ENCODE measurements at regions not wholly inside any gene's neighbourhood (a gene's known extent, or its start where the extent isn't known, plus 50 kb on each side); places are given as distances from the start of the nearest gene placed in this dataset.
A peak's percentile ranks its signal among the peaks of the same experiment; 100 is the strongest.

DNA sequence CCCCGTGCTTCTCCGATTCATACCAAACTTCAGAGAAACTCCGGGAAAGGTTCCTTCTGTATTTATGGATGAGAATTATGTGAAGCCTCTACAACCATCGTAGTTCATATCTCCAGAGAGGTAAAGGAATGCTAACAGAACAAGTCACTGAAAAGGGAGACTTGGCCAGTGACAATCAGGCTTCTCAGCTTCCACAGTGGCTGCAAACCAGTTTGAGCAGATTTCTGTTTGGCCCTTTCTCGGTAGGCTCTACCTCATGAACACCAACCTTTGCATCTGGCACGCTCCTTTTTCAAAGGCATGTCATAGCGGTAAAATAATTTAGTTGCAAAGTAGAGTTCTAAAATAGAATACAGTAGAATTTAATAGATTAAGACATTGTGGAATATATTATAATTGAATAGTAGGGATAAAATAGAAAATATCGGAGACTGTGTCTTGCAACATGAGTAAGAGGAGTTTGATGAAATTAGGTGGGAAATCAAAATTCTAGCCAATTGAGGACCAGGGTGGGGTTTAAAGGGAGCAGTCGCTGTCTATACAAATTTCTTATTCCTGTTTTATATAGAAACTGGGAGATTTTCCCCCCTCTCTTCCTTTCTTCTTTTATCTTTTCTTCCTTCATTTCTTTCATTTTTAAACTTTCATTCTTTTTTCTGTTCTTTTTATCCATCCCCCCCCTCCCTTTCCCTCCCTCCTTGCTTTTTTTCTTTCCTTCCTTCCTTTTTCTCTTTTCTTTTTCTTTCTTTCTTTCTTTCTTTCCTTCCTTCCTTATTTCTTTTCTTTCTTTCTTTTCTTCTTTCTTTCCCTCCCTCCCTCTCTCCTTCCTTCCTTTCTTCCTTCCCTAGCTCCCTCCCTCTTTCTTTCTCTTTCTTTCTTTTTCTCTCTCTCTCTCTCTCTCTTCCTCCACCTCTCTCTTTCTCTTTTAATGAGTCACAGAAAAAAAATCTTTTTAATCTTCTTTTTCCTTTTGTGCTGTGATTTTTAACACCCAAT, 161.5 kb upstream of the KLF6 start:
- no peak for DNase-seq (ENCODE audit: low read depth)

DNA sequence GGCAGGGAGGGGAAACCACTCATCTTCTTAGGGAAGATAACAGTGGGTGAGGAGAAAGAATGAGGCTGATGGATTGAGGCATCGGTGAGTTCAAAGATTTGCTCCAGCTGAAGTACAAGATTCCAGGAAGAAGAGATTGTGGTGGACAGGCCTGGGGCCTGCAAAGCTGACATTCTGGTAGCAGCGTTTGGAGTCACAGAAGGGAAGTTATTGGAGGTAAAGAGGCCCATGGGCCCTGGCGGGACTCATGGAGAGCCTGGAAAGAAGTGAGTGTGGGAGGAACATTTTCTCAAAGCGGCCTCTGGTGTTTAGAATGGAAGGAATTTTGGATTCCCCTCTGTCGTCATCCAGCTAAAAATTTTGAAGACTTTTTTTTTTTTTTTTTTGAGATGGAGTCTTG, 160.0 kb upstream of the KLF6 start:
- no peak for DNase-seq (ENCODE audit: low read depth)

DNA sequence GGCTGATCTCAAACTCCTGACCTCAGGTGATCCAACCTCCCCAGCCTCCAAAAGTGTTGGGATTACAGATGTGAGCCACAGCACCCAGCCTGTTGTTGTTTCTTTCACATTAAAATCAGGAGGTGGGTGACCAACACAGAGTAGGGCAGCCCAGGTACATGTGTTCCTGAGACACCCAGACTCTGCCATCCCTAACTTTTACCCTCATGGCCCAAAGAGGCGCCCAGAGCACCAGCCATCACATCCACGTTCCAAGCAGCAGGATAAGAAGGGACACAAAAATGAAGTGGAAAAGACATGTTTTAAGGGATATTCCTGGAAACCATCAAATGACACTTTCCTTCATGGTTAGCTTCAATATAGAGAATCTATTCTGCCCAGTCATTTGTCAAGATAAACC, 159.6 kb upstream of the KLF6 start:
- no peak for DNase-seq (ENCODE audit: low read depth)

DNA sequence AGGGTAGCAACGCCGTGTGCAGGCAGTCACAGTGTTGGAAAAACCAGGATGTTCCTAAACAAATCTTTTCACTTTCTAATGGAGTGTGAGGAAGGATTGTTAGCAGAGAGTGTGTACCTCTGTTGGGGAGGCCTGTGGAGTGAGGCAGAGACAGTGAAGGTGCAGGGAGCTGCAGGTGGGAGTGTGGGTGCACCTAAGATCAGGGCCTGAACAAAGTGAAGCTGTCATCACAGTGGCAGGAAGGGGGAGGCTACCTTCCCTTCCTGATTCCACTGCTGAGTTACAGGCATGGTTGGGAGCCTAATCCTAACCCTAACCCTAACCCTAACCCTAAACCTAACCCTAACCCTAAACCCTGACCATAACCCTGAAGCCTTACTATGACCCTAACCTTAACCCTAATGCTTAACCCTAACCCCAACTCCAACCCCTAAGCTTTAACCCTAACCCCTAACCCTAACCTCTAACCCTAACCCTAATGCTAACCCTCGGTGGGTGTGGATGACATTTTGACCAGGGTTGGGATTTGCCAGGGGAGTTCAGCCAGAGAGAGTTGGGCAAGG, 158.8 kb upstream of the KLF6 start:
- DNase-seq (ENCODE audit: low read depth) = no peak

DNA sequence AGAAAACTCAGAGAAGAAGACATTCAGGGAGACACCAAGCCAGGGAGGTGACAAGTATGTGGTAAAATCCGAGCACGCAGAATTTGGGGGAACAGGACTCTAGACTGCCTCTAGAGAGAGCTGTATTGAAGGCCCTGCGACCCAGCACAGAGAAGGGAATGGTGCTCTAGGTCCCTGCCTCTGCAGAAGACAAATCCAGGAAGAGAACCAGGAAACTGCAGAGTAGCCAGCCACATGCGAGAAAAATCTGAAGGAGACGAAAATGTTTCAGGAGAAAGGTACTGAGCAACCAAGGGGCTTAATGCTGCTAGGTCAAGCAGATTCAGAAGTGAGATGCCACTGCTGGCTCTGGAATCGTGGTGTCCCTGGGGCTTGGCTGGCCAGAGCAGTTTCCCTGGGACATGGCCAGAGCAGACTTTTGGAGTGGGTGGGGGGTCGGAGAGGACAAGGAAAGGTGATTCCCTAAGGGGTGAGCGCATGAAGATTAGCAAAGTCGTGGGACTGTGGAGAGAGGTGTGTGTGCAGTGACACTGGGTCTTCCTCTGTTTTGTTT, 158.0 kb upstream of the KLF6 start:
- no peak for DNase-seq (ENCODE audit: low read depth)

DNA sequence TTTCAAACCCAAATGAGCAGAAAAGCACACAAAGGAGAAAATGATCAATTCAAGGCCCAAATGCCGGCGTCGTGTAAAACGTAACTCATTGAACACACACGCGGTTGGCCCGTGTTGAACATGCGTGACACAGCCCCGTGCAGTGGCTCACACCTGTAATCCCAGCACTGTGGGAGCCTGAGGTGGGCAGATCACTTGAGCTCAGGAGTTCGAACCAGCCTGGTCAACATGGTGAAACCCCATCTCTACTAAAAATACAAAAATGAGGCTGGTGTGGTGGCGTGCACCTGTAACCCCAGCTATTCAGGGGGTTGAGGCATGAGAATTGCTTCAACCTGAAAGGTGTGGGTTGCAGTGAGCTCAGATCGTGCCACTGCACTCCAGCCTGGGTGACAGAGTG, 156.7 kb upstream of the KLF6 start:
- DNase-seq (ENCODE audit: low read depth) = no peak

DNA sequence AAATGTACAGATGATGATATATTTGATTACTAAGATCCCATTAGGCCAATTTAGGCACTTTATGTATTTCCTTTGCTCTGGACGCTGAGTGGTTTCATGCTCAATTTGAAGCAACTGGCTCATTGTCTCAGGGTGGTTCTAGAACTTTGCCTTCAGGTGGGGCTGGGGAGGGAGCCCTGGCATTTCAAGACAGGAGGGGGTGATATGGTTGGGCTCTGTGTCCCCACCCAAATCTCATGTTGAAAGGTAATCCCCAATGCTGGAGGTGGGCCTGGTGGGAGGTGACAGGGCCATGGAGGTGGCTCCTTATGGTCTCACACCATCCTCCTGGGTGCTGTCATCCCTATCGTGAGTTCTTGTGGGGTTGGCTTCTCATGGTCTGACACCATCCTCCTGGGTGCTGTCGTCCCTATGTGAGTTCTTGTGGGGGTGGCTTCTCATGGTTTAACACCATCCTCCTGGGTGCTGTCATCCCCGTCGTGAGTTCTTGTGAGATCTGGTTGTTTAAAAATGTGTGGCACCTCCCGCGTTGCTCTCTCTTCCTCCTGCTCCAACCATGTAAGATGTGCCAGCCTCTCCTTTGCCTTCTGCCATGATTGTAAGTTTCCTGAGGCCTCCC, 151.5 kb upstream of the KLF6 start:
- no peak for DNase-seq (ENCODE audit: low read depth)

DNA sequence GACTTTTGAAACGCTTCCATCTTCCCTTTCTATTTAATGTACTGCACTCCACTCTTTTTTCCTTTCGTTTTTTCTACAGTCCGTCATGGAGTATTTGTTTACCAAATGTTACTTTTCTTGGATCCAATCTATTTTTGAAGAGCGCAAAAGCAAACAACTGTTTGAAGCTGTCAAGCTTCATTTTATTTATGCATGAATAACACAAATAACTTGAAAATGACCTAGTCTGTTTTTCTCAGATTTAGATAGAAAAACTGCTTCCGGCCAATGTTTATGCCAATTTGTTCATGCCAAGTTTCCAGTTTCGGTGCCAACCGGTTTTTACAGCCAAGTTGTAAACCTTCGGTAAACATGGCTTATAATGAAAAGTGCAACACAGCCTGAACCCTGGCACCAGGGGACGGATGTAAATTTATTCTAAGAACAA, 150.9 kb upstream of the KLF6 start:
- DNase-seq (ENCODE audit: low read depth) = no peak

DNA sequence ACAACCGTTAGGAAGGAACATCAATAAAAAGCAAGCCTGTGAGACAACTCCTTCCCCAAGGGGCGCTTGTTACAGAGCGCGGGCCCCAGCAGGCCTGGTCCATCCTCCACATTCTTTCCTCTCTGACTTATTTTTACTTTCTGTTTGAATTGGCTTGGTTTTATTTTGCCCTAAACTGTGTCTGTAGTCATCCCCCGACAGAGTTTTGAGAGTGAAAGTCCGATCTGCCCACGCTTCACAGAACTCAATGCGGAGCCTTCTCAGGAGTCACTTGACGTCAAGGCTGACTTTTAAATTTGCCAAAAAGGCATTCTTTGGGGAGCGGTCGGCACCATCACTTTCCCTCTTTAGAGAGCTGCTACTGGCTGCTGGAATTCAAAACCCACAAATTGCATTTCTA, 150.1 kb upstream of the KLF6 start:
- no peak for DNase-seq (ENCODE audit: low read depth)

DNA sequence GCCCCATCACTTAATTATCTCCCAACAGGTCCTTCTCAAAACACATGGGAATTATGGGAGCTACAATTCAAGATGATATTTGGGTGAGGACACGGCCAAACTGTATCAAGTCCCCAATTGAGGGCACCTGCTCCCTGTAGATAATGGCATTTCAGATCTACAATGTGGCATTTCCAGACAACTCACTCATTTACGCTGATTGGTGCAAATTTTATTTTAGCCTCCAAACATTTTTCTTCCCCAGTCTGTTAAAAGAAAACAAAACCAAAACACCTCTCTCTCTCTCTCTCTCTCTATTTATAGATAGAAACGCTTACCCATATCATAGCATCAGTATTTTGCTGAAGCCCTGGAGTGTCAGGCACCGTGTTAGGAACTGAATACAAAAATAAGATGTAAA, 148.7 kb upstream of the KLF6 start:
- no peak for DNase-seq (ENCODE audit: low read depth)

DNA sequence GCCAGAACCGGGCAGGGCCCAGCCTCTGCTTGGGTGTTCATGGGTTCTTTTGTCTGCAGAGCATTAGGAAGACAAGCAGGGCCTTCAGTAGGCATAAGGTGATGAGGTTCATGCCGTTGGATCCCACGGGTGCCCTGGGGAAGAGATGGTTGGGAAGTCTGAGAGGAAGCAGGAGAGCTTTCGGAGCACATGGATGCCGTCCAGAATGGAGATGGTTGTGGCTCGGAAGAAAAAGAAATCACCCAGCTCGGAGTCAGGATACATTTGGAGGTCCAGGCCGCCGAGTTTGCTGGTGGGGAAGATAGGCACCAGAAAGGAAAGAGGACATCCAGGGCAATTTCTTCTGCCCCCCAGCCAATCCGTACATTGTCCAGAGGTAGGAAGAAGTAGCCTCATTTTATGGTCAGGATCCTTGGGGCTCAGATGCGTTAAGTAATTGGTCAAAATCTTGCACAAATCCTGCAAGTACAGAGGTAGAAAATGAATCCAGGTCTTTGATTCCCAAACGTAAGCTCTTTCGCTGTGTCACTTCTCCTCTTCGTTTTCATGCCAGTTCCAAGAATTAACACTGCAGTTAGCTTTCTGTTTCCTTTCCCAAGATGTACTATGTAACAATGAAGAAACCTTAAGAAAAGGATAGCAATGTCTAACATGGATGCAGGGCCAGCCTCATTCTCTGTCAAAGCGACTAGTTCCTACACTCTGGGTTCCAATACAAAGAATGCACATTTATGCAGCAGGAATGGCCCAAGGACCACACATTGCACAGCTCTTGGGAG, 147.8 kb upstream of the KLF6 start:
- DNase-seq (ENCODE audit: low read depth) = no peak

DNA sequence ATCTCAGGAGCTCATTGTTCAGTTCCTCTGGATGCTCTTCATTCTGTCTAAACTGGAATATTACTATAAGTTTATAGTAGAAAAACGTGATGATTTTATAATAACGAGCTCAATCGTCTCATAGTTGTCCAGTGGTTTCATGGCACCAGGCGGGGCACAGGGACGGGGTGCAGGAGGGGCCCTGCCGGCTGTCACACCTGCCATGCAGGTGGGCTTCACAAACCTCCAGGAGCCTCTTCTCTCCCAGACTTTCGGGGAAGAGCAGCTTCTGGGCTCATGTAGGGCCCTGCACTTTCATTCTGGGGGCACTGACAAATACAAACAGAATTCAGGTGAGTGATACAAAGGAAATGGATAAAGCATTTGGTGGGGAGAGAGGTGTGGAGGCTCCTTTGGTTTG, 146.9 kb upstream of the KLF6 start:
- DNase-seq (ENCODE audit: low read depth) = no peak

DNA sequence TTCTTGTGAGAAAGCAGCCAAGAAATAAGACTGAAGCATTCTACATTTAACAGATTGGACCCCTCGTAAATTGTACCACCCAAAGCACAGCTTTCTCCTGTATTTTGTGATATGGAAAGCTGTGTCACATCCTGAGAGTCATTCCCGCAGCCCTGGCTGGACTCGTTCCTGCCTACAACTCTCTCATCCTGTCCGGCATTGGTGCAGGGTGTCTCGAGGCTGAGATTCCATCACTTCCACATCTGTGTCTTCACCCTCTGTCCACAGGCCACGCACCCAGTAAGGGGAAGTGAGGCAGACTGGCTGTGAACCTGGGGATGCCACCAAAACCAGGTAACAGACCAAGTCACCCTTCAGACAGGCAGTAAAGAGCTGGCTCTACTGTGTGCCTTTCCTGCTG, 146.2 kb upstream of the KLF6 start:
- no peak for DNase-seq (ENCODE audit: low read depth)

DNA sequence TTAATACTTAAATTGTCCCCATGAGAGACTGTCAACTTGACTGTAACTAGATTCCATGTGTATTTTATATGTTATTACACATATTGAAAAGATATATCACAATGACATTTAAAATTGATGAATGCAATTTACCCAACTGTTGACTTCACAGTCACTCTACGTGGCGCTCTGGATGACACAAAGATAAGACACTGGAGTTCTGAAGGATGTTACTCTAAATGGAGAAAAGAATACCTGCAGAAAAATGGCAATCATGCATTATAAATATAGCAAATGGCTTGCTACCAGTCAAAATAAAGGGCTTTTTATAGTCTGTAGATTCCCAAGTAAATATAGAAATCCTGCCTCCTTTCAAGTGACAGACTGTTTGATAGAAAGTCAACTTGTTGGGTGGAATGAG, 143.6 kb upstream of the KLF6 start:
- DNase-seq (ENCODE audit: low read depth) = no peak

DNA sequence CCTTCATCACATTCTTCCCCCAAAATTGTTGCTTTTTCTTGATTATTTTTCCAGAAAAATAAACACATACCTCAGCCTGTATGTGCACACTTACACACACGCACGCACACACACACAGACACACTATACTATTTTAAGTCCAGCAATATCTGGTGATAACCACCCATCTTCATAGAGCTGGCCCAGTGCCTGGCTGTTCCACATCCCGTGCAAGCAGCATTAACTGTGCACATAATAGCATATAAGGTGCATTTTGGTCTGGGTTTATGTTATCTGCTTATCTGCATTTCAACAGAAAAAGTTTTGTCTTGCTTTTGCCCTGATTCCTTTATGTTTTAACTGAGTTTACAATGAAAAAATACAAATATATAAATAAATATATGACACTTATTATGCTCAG, 143.1 kb upstream of the KLF6 start:
- DNase-seq (ENCODE audit: low read depth) = no peak

DNA sequence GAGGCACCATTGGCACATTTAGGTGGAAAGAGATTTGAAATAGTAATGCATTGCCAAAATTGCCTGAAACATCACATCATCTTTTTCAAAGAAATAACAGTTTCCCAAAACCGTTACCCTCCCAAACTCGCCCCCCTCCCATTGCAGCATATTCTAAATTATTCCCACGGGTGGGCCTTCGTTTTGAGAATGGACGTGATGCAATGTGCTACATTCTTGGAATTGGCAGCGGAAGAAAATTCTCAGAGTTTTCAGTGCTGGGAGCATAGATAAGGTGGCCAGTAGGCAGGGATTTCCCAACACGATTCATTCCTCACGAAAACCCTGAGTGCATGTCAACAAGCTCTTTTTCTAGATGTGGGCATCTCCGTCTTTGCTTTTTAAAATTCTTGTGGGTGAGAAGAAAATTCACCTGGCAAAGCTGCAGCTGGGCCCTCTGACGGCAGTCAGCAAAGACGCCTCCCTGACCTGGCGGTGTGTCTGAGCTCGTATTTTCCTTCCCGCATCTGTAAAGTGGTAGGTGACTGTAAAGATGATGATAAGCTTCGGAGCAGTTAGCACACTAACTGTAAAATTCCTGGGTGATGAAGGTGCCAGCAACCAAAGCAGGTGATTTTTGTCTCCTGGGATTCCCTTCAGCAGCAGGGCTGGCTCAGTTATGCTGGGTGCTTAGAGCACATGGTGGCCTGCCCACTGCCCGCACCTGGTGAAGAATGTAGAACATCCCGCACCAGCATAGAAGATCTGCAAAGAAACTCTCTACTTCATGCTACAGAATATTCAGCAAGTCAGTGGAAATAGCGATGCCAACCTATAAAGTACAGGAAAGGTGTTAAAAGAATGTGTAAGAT, 141.9 kb upstream of the KLF6 start:
- DNase-seq (ENCODE audit: low read depth) = no peak

DNA sequence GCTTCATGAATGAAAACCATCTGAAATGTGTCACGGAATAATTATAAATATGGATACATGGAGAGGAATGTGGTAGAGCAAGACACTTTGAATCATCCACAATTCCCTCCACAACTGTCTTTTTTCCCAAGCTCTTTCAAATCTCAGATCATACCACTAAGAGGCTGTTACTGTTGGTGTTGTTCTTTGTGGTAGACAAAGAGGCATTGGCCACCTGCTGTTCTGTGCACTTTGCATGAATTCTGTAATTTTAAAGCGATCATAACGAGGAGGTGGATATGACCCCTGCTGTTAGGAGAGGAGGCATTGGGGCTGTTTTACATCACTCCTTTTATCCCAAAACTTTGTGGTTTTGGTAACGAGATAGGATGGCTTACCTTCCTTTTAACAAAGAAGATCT, 141.2 kb upstream of the KLF6 start:
- DNase-seq (ENCODE audit: low read depth) = no peak

DNA sequence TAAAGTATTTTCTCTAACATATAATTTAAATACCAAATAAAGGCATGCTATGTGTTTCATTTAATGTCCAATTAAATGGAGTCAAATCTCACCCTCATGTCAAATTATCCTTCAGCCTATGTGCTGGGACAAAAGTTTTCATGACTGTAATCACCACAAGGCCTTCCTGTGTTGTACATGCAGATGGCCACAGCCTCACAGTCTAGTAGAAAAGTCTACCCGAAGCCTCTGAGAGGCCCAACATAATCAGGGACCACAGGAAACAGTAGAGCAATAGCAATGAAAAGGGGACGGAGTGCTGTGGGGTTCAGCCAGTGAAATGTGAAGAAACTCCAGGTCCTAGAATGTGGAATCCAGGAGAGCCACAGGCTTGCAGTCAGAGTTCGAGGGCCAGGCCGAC, 140.2 kb upstream of the KLF6 start:
- DNase-seq (ENCODE audit: low read depth) = no peak

DNA sequence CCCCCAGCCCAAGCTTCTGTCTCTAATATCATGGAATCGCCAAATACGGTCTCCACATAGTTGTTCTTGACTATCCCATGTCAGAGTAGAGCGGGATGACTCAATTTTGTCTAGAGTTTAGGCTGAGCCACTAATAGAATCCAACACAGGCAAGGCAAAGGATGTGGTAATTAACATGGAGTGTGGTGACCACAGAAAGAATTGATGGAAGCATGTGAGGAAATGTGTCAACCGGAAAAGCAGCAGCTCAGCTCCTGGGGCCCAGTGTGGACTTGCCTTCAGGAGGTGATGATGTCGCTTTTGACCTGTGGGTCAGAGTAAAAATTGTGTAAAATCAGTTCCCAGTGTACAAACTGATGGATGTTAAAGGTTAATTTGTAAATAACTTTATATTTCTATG, 139.3 kb upstream of the KLF6 start:
- DNase-seq (ENCODE audit: low read depth) = peak; percentile 99

DNA sequence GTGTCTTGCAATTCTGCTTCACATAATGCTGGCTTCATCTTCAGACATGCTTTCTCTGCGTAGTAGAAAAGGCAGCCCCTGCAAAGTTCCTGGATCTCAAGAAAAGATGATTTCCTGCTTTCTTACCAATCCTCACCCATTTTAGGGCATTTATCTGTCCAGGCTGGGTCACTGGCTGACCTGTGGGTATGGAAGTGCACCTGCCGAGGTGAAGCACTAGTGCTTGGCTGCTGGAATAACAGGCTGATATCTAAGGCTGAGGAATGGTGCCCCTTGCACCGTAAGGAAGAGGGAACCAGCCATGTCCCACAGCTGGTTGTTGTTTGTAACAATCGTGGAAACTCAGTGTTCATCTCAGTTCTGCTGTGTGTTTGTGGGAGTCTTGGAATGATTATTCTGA, 138.0 kb upstream of the KLF6 start:
- no peak for DNase-seq (ENCODE audit: low read depth)

All from HT1080 (cell line).